ENCODE measurements at regions not wholly inside any gene's neighbourhood (a gene's known extent, or its start where the extent isn't known, plus 50 kb on each side); places are given as distances from the start of the nearest gene placed in this dataset.
"Not testable (repeated sequence)": the region's sequence is repeated elsewhere in the genome, so short reads cannot be mapped to it uniquely, and the experiment has no call there.

DNA sequence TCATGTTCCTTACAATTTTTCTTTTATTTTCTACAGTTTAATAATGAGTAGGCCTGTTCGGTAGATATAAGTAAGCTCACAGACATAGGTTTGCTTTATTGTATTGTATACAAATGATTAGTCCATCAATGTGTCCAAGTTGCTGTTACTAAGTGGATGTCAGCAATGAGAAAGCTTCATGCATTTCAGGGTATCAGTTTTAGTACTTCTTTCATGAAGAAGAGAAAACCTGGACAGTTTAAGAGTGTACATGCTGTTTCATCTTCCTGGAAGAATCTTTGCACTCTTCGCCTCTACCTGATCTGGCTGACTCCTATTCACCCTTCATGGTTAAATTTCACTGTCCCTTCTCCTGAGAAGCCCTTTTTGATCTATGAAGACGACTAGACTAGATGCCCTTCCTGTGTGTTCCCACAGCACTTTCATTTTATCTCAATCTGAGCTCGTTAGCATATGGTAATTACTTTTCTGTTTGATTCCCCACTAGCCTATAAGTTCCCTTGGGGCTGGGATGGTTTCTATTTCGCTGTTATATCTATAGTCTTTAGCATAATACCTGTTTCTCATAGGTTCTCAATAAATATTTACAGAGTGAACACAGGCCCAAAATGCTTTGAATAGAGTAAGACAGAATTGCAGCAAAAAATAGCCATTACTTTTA, 70.7 kb downstream of the CETN3 start:
- H3K4me3 ChIP-seq (ENCODE audit: low read length): no peak overlapping the region
- H3K4me1 ChIP-seq (ENCODE audit: low read length): no peaks in the 10 kb centered on the region
- no peaks in the 10 kb centered on the region for H3K9me3 ChIP-seq (ENCODE audit: low read length)
- no peaks in the 10 kb centered on the region for H3K36me3 ChIP-seq (ENCODE audit: insufficient read depth, low read length)
- H3K27ac ChIP-seq (ENCODE audit: low read length): no peak overlapping the region
- H3K79me2 ChIP-seq (ENCODE audit: low read length): no peaks in the 10 kb centered on the region
- no peak overlapping the region for H2AFZ ChIP-seq (ENCODE audit: low read length)
- no peaks in the 10 kb centered on the region for H3K9me2 ChIP-seq (replicated peaks; ENCODE audit: insufficient read depth, low read length)
- H4K20me1 ChIP-seq (ENCODE audit: insufficient read depth, low read depth, low read length): 0 out of 2 replicates have a peak, but pooled peaks cover 3% of the 10 kb centered on the region
- no peaks in the 10 kb centered on the region for H3K27me3 ChIP-seq (ENCODE audit: low read length)
- H3K4me2 ChIP-seq (ENCODE audit: low read depth, low read length, poor library complexity, severe bottlenecking): no peak overlapping the region
- H3K9ac ChIP-seq (ENCODE audit: low read length): no peak overlapping the region
- DNase-seq: no peak

DNA sequence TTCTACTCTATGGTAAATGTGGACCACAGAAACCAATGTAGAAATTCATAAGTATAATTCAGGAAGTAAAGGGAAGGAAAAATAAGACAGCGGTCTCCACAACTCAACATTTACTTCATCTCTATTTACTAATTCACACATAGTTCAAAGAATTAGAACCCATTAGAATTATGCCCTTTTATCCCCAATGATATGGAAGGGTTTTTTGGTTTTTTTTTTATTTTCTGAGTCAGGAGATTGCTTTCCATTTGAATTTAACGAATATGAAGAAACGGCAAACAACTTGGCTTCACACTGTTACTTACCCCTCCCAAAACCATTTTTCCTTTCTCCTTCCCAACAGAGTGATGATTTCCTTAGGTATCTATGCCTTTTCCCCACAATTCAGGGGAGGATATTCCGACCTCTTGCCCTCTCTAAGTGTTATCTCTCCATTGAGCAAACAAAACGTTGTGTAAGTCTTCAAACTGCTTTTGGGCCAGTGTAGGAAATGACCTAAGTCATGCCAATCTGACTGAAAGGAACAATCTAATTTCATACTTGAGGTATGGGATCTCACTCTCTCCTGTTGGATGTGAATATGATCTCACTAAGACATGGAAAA, 72.0 kb downstream of the CETN3 start:
- H3K4me3 ChIP-seq (ENCODE audit: low read length): no peak overlapping the region
- H3K9me3 ChIP-seq (ENCODE audit: low read length): no peaks in the 10 kb centered on the region
- no peaks in the 10 kb centered on the region for H3K4me1 ChIP-seq (ENCODE audit: low read length)
- 0 out of 2 replicates have a peak, but pooled peaks cover 3% of the 10 kb centered on the region for H4K20me1 ChIP-seq (ENCODE audit: insufficient read depth, low read depth, low read length)
- no peaks in the 10 kb centered on the region for H3K27me3 ChIP-seq (ENCODE audit: low read length)
- H3K9me2 ChIP-seq (replicated peaks; ENCODE audit: insufficient read depth, low read length): no peaks in the 10 kb centered on the region
- H2AFZ ChIP-seq (ENCODE audit: low read length): no peak overlapping the region
- H3K79me2 ChIP-seq (ENCODE audit: low read length): no peaks in the 10 kb centered on the region
- no peak overlapping the region for H3K27ac ChIP-seq (ENCODE audit: low read length)
- no peak overlapping the region for H3K4me2 ChIP-seq (ENCODE audit: low read depth, low read length, poor library complexity, severe bottlenecking)
- no peaks in the 10 kb centered on the region for H3K36me3 ChIP-seq (ENCODE audit: insufficient read depth, low read length)
- no peak overlapping the region for H3K9ac ChIP-seq (ENCODE audit: low read length)
- DNase-seq: no peak

DNA sequence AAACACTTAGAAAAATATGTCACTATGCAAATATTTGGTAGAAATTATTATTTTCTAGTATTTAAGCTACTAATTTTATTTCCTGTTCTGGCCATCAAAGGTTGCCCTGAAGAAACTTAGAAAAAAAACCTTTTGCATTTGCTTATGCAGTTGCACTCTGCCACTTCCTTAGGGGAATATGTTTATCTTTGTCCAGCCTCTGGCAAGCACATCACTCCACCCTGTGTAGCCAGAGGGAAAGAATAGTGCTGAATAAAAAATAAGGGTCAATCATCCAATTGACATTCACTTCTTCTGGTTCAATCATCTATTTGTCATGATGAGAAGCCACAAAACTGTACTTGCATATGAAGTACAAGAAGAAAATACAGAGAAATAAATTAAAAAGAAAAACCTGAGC, 72.8 kb downstream of the CETN3 start:
- no peaks in the 10 kb centered on the region for H3K27me3 ChIP-seq (ENCODE audit: low read length)
- DNase-seq: no peak
- no peak overlapping the region for H3K9ac ChIP-seq (ENCODE audit: low read length)
- H3K4me2 ChIP-seq (ENCODE audit: low read depth, low read length, poor library complexity, severe bottlenecking): no peak overlapping the region
- no peak overlapping the region for H3K27ac ChIP-seq (ENCODE audit: low read length)
- H3K9me2 ChIP-seq (replicated peaks; ENCODE audit: insufficient read depth, low read length): no peaks in the 10 kb centered on the region
- H3K36me3 ChIP-seq (ENCODE audit: insufficient read depth, low read length): no peaks in the 10 kb centered on the region
- H3K4me3 ChIP-seq (ENCODE audit: low read length): no peak overlapping the region
- H3K9me3 ChIP-seq (ENCODE audit: low read length): no peaks in the 10 kb centered on the region
- H3K79me2 ChIP-seq (ENCODE audit: low read length): no peaks in the 10 kb centered on the region
- H3K4me1 ChIP-seq (ENCODE audit: low read length): no peaks in the 10 kb centered on the region
- H4K20me1 ChIP-seq (ENCODE audit: insufficient read depth, low read depth, low read length): 0 out of 2 replicates have a peak, but pooled peaks cover 3% of the 10 kb centered on the region
- H2AFZ ChIP-seq (ENCODE audit: low read length): no peak overlapping the region

DNA sequence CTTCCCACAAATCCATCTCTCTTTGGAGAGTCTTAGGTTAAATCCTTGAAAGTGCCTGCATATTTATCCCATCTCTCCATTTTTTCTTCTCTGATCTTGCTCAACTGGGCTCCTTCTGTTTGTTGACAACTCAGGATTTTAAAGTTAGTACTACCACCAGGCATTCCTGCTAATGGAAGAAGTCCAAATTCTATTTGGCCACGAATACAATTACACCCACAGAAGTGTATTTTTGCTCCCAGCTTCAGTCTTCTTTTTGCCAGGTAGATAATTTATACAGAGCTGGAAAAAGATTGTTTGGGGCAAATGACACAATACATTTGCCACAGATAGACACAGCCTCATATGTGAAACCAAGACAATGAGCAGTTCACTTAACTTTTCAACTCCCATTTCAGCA, 74.8 kb downstream of the CETN3 start:
- Histone ChIP-seq H3K27me3 (ENCODE audit: low read length) (no peaks in the 10 kb centered on the region), H3K4me3 (ENCODE audit: low read length) (no peak overlapping the region), H4K20me1 (ENCODE audit: insufficient read depth, low read depth, low read length) (0 out of 2 replicates have a peak, but pooled peaks cover 3% of the 10 kb centered on the region), H3K36me3 (ENCODE audit: insufficient read depth, low read length) (no peaks in the 10 kb centered on the region), H3K4me1 (ENCODE audit: low read length) (no peaks in the 10 kb centered on the region), H3K9me2 (replicated peaks; ENCODE audit: insufficient read depth, low read length) (no peaks in the 10 kb centered on the region), H2AFZ (ENCODE audit: low read length) (no peak overlapping the region), H3K27ac (ENCODE audit: low read length) (no peak overlapping the region), H3K9ac (ENCODE audit: low read length) (no peak overlapping the region), H3K9me3 (ENCODE audit: low read length) (no peaks in the 10 kb centered on the region), H3K79me2 (ENCODE audit: low read length) (no peaks in the 10 kb centered on the region), H3K4me2 (ENCODE audit: low read depth, low read length, poor library complexity, severe bottlenecking) (no peak overlapping the region)
- no peak for DNase-seq

GRCh38 chr5:90329911-90330310, 79.6 kb downstream of the CETN3 start:
- no peaks in the 10 kb centered on the region for H3K9me2 ChIP-seq (replicated peaks; ENCODE audit: insufficient read depth, low read length)
- no peaks in the 10 kb centered on the region for H3K9me3 ChIP-seq (ENCODE audit: low read length)
- no peaks in the 10 kb centered on the region for H3K36me3 ChIP-seq (ENCODE audit: insufficient read depth, low read length)
- no peaks in the 10 kb centered on the region for H3K79me2 ChIP-seq (ENCODE audit: low read length)
- H3K9ac ChIP-seq (ENCODE audit: low read length): no peak overlapping the region
- H2AFZ ChIP-seq (ENCODE audit: low read length): no peak overlapping the region
- H3K27ac ChIP-seq (ENCODE audit: low read length): no peak overlapping the region
- no peaks in the 10 kb centered on the region for H4K20me1 ChIP-seq (ENCODE audit: insufficient read depth, low read depth, low read length)
- no peak for DNase-seq
- no peak overlapping the region for H3K4me2 ChIP-seq (ENCODE audit: low read depth, low read length, poor library complexity, severe bottlenecking)
- H3K4me1 ChIP-seq (ENCODE audit: low read length): no peaks in the 10 kb centered on the region
- H3K4me3 ChIP-seq (ENCODE audit: low read length): no peak overlapping the region
- H3K27me3 ChIP-seq (ENCODE audit: low read length): no peaks in the 10 kb centered on the region

GRCh38 chr5:90326995-90327394, 82.6 kb downstream of the CETN3 start:
- no peaks in the 10 kb centered on the region for H3K4me1 ChIP-seq (ENCODE audit: low read length)
- H3K9ac ChIP-seq (ENCODE audit: low read length): no peak overlapping the region
- no peaks in the 10 kb centered on the region for H3K79me2 ChIP-seq (ENCODE audit: low read length)
- no peaks in the 10 kb centered on the region for H3K27me3 ChIP-seq (ENCODE audit: low read length)
- no peak overlapping the region for H3K27ac ChIP-seq (ENCODE audit: low read length)
- no peak overlapping the region for H3K4me3 ChIP-seq (ENCODE audit: low read length)
- H3K4me2 ChIP-seq (ENCODE audit: low read depth, low read length, poor library complexity, severe bottlenecking): no peak overlapping the region
- no peaks in the 10 kb centered on the region for H3K9me3 ChIP-seq (ENCODE audit: low read length)
- H3K9me2 ChIP-seq (replicated peaks; ENCODE audit: insufficient read depth, low read length): no peaks in the 10 kb centered on the region
- no peaks in the 10 kb centered on the region for H4K20me1 ChIP-seq (ENCODE audit: insufficient read depth, low read depth, low read length)
- no peaks in the 10 kb centered on the region for H3K36me3 ChIP-seq (ENCODE audit: insufficient read depth, low read length)
- H2AFZ ChIP-seq (ENCODE audit: low read length): no peak overlapping the region
- no peak for DNase-seq

- Histone ChIP-seq H3K36me3 (ENCODE audit: insufficient read depth, low read length) (no peaks in the 10 kb centered on the region), H3K4me3 (ENCODE audit: low read length) (no peak overlapping the region), H3K79me2 (ENCODE audit: low read length) (no peaks in the 10 kb centered on the region), H3K9ac (ENCODE audit: low read length) (no peak overlapping the region), H3K27ac (ENCODE audit: low read length) (no peak overlapping the region), H3K4me1 (ENCODE audit: low read length) (no peaks in the 10 kb centered on the region), H2AFZ (ENCODE audit: low read length) (no peak overlapping the region), H3K27me3 (ENCODE audit: low read length) (no peaks in the 10 kb centered on the region), H3K4me2 (ENCODE audit: low read depth, low read length, poor library complexity, severe bottlenecking) (no peak overlapping the region), H4K20me1 (ENCODE audit: insufficient read depth, low read depth, low read length) (no peaks in the 10 kb centered on the region), H3K9me3 (ENCODE audit: low read length) (no peaks in the 10 kb centered on the region), H3K9me2 (replicated peaks; ENCODE audit: insufficient read depth, low read length) (no peaks in the 10 kb centered on the region)
- DNase-seq: no peak
Measured at GRCh38 chr5:90325093-90325492, 84.5 kb downstream of the CETN3 start.

GRCh38 chr5:90320348-90320747, 89.2 kb downstream of the CETN3 start:
- H3K4me1 ChIP-seq (ENCODE audit: low read length); H3K4me3 ChIP-seq (ENCODE audit: low read length); H2AFZ ChIP-seq (ENCODE audit: low read length); DNase-seq; H3K9ac ChIP-seq (ENCODE audit: low read length); H3K27ac ChIP-seq (ENCODE audit: low read length); H4K20me1 ChIP-seq (ENCODE audit: insufficient read depth, low read depth, low read length); H3K9me3 ChIP-seq (ENCODE audit: low read length); H3K9me2 ChIP-seq (replicated peaks; ENCODE audit: insufficient read depth, low read length); H3K27me3 ChIP-seq (ENCODE audit: low read length); H3K79me2 ChIP-seq (ENCODE audit: low read length); H3K4me2 ChIP-seq (ENCODE audit: low read depth, low read length, poor library complexity, severe bottlenecking); H3K36me3 ChIP-seq (ENCODE audit: insufficient read depth, low read length): not testable (repeated sequence)

All from Karpas-422 (cell line).